ENCODE measurements at regions not wholly inside any gene's neighbourhood (a gene's known extent, or its start where the extent isn't known, plus 50 kb on each side); places are given as distances from the start of the nearest gene placed in this dataset.
A peak's percentile ranks its signal among the peaks of the same experiment; 100 is the strongest.

DNA sequence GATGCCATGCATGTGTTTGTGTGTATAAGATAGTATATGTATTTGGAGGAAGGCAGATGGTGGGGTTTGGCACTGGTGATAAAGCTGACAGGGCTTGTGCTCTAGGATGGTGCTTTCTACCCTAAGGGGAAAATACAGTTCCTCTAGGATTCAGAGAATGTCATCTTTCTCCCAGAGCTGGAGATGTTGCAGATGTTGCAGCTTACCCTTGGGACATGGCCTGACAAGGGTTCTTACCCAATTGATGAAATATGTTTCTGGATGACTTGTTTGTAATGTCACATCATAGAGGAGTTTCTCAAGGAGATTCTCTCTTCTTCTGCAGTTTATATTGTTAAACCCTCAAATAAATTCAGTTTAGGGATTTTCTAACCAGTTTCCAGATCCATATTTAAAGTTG is 52.5 kb upstream of the PITX2 start:
- Histone ChIP-seq H3K9me3 (replicated peaks) (no peaks in the 10 kb centered on the region), H3K27me3 (no peaks in the 10 kb centered on the region), H3K4me3 (no peak overlapping the region), H3K27ac (no peak overlapping the region), H3K36me3 (no peaks in the 10 kb centered on the region), H3K4me1 (no peaks in the 10 kb centered on the region; the same call in 1 of the 2 replicates)
- no peak for DNase-seq

DNA sequence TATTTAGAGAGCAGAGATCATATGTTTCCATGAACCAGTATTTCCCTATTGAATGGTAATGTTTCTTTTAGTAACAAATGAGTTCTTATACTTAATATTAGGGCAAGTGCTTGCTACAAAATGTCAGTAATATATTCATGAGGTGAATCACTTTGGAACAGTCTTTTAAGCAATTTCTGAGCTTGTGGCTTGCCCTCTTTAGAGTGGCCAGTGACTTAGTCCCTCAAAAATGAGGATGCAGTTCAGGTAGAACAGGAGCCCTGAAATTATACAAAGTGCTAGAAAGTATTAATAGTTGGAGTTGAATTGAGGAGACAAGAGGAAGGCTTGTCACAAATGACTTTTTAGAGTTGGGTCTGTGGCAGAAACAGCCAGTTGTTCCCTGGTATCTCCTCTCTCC is 53.4 kb upstream of the PITX2 start:
- no peaks in the 10 kb centered on the region for H3K27me3 ChIP-seq
- no peaks in the 10 kb centered on the region; the same call in 1 of the 2 replicates for H3K4me1 ChIP-seq
- no peak overlapping the region for H3K27ac ChIP-seq
- H3K4me3 ChIP-seq, result no peak overlapping the region
- no peak for DNase-seq
- no peaks in the 10 kb centered on the region for H3K36me3 ChIP-seq
- no peaks in the 10 kb centered on the region for H3K9me3 ChIP-seq (replicated peaks)

DNA sequence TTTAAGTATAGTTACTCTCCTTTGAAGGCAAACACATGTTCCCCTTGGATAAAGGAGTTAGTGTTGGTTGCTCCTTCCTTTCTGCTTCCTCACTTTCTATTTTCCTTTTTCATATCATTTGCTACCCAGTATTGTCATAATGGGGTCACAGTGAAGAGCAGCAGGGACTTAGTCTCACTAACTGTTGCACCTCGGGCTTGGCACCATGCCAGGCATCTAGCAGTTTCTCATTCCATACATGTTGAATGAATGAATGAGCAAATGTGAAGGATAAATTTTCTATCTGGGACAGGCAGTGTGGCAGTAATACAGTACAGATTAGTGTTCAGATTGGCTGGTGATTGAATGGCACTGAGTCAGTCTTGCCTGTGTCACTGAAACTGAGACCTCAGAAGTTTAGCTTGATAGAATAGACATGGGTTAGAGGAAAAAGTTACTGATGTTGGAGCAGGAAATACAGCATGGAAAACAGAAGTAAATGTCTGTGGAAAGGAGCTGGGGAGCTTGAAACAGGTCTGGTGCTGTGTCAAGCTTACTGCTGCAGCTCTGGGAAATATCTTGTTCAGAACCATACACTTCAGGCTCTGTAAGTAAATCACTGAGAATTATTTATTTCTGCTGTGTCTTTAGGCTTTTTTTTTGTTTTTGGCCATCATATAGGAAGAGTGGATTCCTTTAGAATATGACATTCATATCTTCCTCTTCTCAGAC is 55.8 kb upstream of the PITX2 start:
- DNase-seq, result peak in 1 of 2 experiments; percentile 33
- H3K27ac ChIP-seq, result no peak overlapping the region
- no peaks in the 10 kb centered on the region for H3K27me3 ChIP-seq
- H3K9me3 ChIP-seq (replicated peaks), result no peaks in the 10 kb centered on the region
- no peak overlapping the region for H3K4me3 ChIP-seq
- H3K4me1 ChIP-seq, result 0 out of 2 replicates have a peak, but pooled peaks cover 3% of the 10 kb centered on the region
- H3K36me3 ChIP-seq, result no peaks in the 10 kb centered on the region

DNA sequence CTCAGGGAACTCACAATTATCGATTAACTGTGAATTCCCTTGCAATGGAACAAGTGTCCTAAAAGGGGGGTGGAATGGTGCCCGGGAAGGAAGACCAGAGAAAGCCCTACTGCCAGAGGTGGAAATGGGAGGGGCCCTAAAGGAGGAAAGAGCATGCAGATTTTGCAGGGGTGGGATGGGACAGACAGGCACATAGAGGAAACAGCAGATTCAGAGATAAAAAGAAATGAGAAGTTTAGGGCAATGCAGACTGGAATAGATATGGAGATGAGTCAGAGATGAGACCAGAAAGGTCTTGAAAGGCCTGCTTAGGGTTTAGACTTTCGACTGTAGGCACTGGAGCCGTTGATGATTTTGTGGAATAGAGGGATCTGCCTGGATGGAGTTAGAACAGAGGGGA is 57.4 kb upstream of the PITX2 start:
- Histone ChIP-seq H3K4me1 (0 out of 2 replicates have a peak, but pooled peaks cover 8% of the 10 kb centered on the region), H3K4me3 (no peak overlapping the region), H3K9me3 (replicated peaks) (no peaks in the 10 kb centered on the region), H3K36me3 (no peaks in the 10 kb centered on the region), H3K27ac (no peak overlapping the region), H3K27me3 (no peaks in the 10 kb centered on the region)
- DNase-seq, result no peak

DNA sequence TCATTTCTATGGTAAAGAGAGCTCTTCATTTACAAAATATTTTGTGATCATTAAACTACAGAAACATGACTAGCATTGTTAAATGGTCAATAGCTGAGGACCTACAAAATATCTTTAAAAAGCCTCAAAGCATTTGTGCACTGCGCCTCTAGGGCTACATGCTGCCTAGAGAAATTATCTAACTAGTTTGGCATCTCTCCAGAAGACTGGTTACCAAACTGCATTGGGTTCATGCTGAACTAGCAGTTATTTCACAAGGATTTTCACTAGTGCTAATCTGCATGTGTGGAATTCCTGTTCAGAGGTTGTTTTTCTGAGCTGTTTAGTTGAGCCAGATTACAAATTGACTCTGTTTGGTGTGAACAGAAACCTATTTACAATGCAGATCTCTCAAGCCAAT is 58.5 kb upstream of the PITX2 start:
- Histone ChIP-seq H3K4me1 (0 out of 2 replicates have a peak, but pooled peaks cover 8% of the 10 kb centered on the region), H3K9me3 (replicated peaks) (no peaks in the 10 kb centered on the region), H3K36me3 (no peaks in the 10 kb centered on the region), H3K27me3 (no peaks in the 10 kb centered on the region), H3K27ac (no peak overlapping the region), H3K4me3 (no peak overlapping the region)
- DNase-seq, result peak in 1 of 2 experiments; percentile 47

DNA sequence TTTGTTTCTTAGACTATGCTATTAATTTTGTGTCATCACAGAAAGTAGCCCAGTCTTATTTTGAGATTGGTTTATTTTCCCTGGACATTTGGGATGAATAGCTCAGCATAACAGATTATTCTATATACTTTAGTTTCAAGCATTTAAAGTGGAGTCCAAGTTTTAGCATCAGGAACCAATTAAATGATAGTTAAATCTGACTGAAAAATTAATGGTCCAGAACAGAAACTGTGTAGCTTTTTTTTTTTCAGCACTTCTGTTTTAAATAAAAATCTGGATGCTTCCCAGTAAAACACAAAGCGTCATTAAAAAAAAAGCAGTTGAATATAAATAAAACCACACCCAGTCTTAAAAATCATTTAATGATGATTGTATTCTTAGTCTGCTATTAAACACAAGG is 59.4 kb upstream of the PITX2 start:
- Histone ChIP-seq H3K36me3 (no peaks in the 10 kb centered on the region), H3K4me3 (no peak overlapping the region), H3K9me3 (replicated peaks) (no peaks in the 10 kb centered on the region), H3K27ac (no peak overlapping the region), H3K4me1 (0 out of 2 replicates have a peak, but pooled peaks cover 8% of the 10 kb centered on the region), H3K27me3 (no peaks in the 10 kb centered on the region)
- no peak for DNase-seq

DNA sequence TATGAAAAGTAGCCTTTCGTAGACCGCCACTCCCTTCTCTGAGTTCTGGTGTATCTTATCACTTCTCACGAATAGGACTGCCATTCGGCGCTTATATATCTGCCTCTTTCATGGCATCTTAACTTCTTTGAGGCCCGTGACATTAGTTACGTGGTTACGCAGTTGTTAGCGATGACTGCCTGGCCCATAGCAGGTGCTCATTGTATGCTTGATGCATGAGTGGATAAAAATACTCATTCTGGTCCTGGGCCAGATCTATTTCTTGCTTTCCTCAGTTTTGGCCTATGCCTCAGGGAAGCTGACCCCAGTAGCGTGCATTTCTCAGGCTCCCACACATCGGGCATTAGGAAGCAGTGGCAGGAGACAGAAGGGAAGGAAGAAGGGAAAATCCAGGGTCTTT is 60.7 kb upstream of the PITX2 start:
- no peaks in the 10 kb centered on the region for H3K36me3 ChIP-seq
- H3K27ac ChIP-seq, result peak overlapping the region; percentile 46
- H3K4me3 ChIP-seq, result no peak overlapping the region
- H3K4me1 ChIP-seq, result 0 out of 2 replicates have a peak, but pooled peaks cover 8% of the 10 kb centered on the region
- DNase-seq, result peak; percentile 44 to 72
- H3K9me3 ChIP-seq (replicated peaks), result no peaks in the 10 kb centered on the region
- H3K27me3 ChIP-seq, result no peaks in the 10 kb centered on the region

DNA sequence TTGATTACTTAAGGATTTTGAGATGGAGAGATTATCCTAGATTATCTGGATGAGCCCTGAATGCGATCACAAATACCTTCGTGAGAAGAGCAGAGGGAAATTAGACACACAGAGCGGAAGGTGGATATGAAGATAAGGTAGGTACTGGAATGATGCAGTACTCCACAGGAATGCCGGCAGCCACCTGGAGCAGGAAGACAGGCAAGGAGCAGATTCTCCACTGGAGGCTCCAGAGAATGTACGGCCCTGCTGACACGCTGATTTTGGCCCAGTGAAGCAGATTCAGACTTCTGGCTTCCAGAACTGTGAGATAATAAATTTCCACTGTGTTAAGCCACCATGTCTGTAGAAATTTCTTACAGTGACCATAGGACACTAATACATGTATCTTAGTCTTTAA is 79.4 kb upstream of the PITX2 start:
- no peaks in the 10 kb centered on the region for H3K4me1 ChIP-seq
- H3K4me3 ChIP-seq, result no peak overlapping the region
- H3K27me3 ChIP-seq, result no peaks in the 10 kb centered on the region
- no peak overlapping the region for H3K27ac ChIP-seq
- DNase-seq, result no peak
- H3K9me3 ChIP-seq (replicated peaks), result no peaks in the 10 kb centered on the region
- no peaks in the 10 kb centered on the region for H3K36me3 ChIP-seq

DNA sequence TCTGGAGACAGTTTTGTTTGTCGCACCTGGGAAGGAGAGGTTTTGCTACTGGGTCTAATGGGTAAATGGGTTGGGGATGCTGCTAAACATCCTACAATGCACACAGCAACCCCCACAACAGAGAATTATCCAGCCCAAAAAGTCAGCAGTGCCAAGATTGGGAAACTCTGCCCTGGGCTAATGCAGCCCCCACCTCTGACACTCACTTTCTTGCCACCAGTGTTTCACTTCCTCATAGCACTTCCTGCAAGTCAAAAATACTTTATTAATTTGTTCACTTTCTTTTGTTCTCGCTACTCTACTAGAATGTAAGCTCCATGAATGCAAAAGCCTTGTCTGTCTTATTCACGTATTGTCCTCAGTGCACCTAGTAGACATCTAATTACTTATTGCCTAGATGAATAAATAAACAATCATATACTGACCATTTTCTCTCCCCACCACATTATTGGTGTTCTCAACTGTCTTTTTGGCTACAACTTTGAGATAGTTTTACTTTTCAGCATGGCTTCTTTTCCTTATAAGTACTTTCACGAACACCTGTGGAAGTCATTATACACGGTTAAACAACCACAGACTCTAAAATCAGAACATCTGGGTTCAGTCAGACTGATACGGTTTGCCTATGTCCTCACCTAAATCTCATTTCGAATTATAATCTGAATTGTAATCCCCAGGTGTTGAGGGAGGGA is 82.0 kb upstream of the PITX2 start:
- Histone ChIP-seq H3K36me3 (no peaks in the 10 kb centered on the region), H3K9me3 (replicated peaks) (no peaks in the 10 kb centered on the region), H3K4me1 (no peaks in the 10 kb centered on the region)

DNA sequence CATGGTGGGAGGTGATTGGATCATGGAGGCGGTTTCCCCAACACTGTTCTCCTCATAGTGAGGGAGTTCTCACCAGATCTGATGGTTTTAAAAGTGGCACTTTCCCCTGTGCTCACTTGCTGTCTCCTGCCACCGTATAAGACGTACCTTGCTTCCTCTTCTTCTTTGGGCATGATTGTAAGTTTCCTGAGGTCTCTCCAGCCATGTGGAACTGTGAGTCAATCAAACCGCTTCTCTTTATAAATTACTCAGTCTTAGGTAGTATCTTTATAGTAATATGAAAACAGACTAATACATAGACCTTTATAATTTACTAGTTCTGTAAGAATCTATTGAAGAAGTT is 82.5 kb upstream of the PITX2 start:
- Histone ChIP-seq H3K4me1 (no peaks in the 10 kb centered on the region), H3K27me3 (no peaks in the 10 kb centered on the region), H3K27ac (no peak overlapping the region), H3K9me3 (replicated peaks) (no peaks in the 10 kb centered on the region), H3K36me3 (no peaks in the 10 kb centered on the region), H3K4me3 (no peak overlapping the region)
- no peak for DNase-seq

More for the DNA sequence above, 82.0 kb upstream of the PITX2 start:
- Histone ChIP-seq H3K27me3 (no peaks in the 10 kb centered on the region), H3K4me3 (no peak overlapping the region), H3K27ac (no peak overlapping the region)
- no peak for DNase-seq

DNA sequence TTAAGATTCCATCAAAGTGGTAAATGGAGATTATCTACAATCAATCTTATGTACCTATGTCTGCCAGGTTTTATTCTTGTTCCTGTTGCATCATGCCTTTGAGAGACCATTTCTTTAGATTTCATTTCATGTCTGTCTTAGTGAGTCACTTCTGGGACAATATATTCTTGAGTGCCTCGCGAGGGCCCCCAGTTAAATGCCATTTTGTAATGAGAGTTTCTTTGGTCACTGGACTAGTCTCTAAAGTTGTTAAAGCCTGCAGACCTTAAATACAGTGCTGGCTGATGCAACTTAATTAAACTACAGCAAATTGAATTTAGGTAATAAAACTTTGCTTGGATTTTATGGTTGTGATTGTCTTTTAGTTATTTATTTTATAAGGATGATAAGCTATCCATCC is 87.2 kb upstream of the PITX2 start:
- Histone ChIP-seq H3K36me3 (no peaks in the 10 kb centered on the region), H3K27me3 (no peaks in the 10 kb centered on the region), H3K4me1 (no peaks in the 10 kb centered on the region), H3K4me3 (no peak overlapping the region), H3K9me3 (replicated peaks) (no peaks in the 10 kb centered on the region), H3K27ac (no peak overlapping the region)
- no peak for DNase-seq

DNA sequence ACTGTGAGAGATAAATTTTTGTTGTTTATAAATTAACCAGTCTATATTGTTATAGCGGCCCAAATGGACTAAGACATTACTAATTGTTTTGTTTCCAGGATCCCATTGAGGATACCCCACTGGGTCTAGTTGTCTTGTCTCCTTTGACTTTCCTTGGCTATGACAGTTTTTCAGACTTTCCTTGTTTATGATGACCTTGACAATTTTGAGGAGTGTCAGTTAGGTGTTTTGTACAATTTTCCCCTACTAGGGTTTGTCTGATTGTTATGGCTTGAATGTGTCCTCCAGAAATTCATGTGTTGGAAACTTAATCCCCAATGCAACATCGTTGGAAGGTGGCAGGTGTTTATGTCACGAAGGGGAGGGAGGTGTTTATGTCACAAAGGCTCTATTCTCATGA is 89.6 kb upstream of the PITX2 start:
- no peaks in the 10 kb centered on the region for H3K27me3 ChIP-seq
- no peak overlapping the region for H3K27ac ChIP-seq
- H3K4me3 ChIP-seq, result no peak overlapping the region
- DNase-seq, result no peak
- no peaks in the 10 kb centered on the region for H3K4me1 ChIP-seq
- no peaks in the 10 kb centered on the region for H3K36me3 ChIP-seq
- H3K9me3 ChIP-seq (replicated peaks), result no peaks in the 10 kb centered on the region

DNA sequence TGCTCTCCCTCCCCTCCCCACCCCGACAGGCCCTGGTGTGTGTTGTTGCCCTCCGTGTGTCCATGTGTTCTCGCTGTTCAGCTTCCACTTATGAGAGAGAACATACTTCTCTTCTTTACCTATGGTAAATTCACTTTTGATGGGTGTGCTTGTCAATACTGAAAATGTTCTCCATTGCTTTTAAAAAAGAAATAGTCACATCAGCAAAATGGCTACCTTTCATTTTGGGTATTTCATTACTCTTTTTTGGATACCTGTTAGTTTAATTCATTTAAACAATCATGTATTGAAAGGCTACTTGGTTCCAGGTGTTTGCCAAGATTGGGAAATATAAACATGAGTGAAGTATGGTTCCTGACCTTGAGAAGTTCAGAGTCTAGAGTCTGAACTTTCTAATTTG is 107.4 kb upstream of the PITX2 start:
- Histone ChIP-seq H3K27me3 (no peaks in the 10 kb centered on the region), H3K4me3 (no peak overlapping the region), H3K4me1 (no peaks in the 10 kb centered on the region), H3K27ac (no peak overlapping the region), H3K36me3 (no peaks in the 10 kb centered on the region), H3K9me3 (replicated peaks) (0 out of 2 replicates have a peak, but pooled peaks cover 3% of the 10 kb centered on the region)
- no peak for DNase-seq

DNA sequence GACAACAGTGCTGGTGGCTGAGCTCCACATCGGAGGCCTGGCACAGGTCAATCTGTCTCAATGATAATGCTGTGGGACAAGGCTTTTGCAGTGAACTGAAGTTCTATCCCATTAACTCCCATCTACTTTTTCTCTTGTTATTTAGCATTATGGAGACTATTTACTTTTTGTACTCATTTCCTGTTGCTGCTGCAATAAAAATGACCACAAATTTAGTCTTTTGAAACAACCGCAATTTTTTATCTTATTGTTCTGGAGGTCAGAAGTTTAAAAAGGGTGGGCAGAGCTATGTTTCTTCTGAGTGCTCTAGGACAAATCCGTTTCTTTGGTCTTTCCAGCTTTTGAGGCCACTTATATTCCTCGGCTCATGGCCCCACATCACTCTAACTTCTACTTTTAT is 111.0 kb upstream of the PITX2 start:
- H3K4me1 ChIP-seq, result peaks cover 3% of the 10 kb centered on the region; the same call in 1 of the 2 replicates
- no peak overlapping the region for H3K27ac ChIP-seq
- H3K4me3 ChIP-seq, result no peak overlapping the region
- no peaks in the 10 kb centered on the region for H3K36me3 ChIP-seq
- H3K27me3 ChIP-seq, result no peaks in the 10 kb centered on the region
- no peak for DNase-seq
- no peaks in the 10 kb centered on the region for H3K9me3 ChIP-seq (replicated peaks)

DNA sequence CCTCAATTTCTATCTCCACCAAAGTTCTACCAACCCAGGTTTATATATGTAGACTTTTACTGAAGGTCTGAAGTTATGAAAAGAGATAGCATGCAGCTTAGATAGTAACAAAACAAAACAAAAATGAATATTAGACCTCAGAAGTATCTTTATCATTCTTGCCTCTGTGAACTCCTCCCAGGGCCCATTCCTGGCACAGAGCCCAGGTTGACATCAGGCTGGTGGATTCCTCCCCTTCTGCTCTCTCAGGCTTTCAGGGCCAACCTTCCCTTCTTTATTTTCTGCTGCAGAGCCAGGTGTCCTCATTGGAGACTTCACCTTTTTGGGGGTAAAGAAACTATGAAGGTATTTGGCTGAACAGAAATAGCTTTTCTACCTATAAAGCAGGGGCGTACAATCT is 112.8 kb upstream of the PITX2 start:
- no peaks in the 10 kb centered on the region for H3K36me3 ChIP-seq
- peak; percentile 45 to 63 for DNase-seq
- H3K4me3 ChIP-seq, result no peak overlapping the region
- no peaks in the 10 kb centered on the region for H3K9me3 ChIP-seq (replicated peaks)
- peaks cover 3% of the 10 kb centered on the region; the same call in 1 of the 2 replicates for H3K4me1 ChIP-seq
- H3K27me3 ChIP-seq, result no peaks in the 10 kb centered on the region
- H3K27ac ChIP-seq, result no peak overlapping the region

DNA sequence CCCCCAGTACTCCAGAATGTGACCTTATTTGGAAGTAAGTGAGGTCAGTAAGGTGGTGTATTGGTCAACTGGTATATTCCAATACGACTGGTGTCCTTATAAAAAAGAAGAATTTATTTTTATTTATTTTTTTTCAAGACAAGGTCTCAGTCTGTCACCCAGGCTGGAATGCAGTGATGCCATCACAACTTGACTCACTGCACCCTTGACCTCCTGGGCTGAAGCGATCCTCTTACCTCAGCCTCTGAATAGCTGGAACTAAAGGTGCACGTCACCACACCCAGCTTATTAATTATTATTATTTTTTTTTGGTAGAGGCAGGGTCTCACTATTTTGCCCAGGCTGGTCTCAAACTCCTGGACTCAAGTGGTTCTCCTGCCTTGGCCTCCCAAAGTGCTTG is 115.1 kb upstream of the PITX2 start:
- DNase-seq, result no peak
- Histone ChIP-seq H3K4me1 (peaks cover 3% of the 10 kb centered on the region; the same call in 1 of the 2 replicates), H3K27me3 (no peaks in the 10 kb centered on the region), H3K27ac (no peak overlapping the region), H3K36me3 (no peaks in the 10 kb centered on the region), H3K9me3 (replicated peaks) (no peaks in the 10 kb centered on the region), H3K4me3 (no peak overlapping the region)

All from SJCRH30 (cell line).